ENCODE measurements at regions not wholly inside any gene's neighbourhood (a gene's known extent, or its start where the extent isn't known, plus 50 kb on each side); places are given as distances from the start of the nearest gene placed in this dataset.

DNA sequence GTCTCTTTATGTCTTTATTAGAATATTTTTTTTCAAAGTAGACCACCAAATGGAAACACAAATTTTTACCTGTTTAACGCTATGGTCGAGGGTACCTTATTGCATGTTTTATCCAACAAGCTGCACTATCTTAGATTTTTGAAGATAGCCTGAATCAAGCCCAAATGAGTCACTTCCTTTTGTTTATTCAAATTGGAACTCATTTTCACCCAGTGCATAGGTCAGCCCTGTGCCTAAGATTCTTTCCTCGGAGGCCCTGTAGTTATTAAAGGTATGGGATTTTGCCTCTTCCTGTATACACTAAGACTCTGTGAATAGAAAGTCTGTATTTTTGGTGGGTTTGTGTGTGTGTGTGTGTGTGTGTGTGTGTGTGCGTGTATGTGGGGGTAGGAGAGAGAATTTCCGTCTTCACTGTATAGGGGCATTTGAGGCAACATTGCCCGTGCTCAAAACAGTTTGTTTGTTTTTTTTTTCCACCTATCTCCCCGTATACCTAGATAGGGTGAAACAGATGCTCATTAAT is 358.0 kb upstream of the CADM2 start:
- Histone ChIP-seq H2AFZ (ENCODE audit: low read length) (no peak overlapping the region), H3K4ac (replicated peaks; ENCODE audit: insufficient read length, low read depth, low read length) (no peak overlapping the region), H2BK120ac (replicated peaks; ENCODE audit: low read depth, low read length) (no peak overlapping the region), H3K4me3 (ENCODE audit: extremely low read depth in 1 of 4, insufficient read depth in 2 of 4, low read depth in 3 of 4, low read length in 4 of 4) (no peak overlapping the region; a peak in 1 of 8 replicates), H3K18ac (ENCODE audit: extremely low read depth, low read length) (no peak overlapping the region), H3K9ac (replicated peaks in 1 of 4; ENCODE audit: extremely low read depth in 1 of 4, low read depth in 3 of 4, low read length in 3 of 4) (no peak overlapping the region), H4K20me1 (replicated peaks in 1 of 2; ENCODE audit: control insufficient read depth in 1 of 2, insufficient read depth in 2 of 2, low read length in 2 of 2) (no peaks in the 10 kb centered on the region), H3K23ac (ENCODE audit: insufficient read length) (no peak overlapping the region), H3K27me3 (replicated peaks in 1 of 4; ENCODE audit: control insufficient read depth in 3 of 4, extremely low read depth in 1 of 4, insufficient read depth in 3 of 4, low read length in 3 of 4) (no peaks in the 10 kb centered on the region), H3K4me1 (replicated peaks in 1 of 4; ENCODE audit: control insufficient read depth in 3 of 4, insufficient read depth in 4 of 4, low read length in 3 of 4) (no peaks in the 10 kb centered on the region; a peak in 1 of 7 replicates), H3K36me3 (ENCODE audit: control insufficient read depth in 2 of 4, insufficient read depth in 4 of 4, low read length in 3 of 4) (no peaks in the 10 kb centered on the region), H3K14ac (ENCODE audit: insufficient read length) (no peak overlapping the region), H2BK5ac (ENCODE audit: low read depth, low read length) (no peak overlapping the region), H3K27ac (ENCODE audit: low read depth, low read length) (no peak overlapping the region), H4K5ac (ENCODE audit: insufficient read length, low read depth, low read length) (no peak overlapping the region), H4K91ac (replicated peaks; ENCODE audit: insufficient read length, low read length) (no peak overlapping the region), H2BK15ac (ENCODE audit: low read length) (no peak overlapping the region), H3K9me3 (ENCODE audit: insufficient read depth in 2 of 2, low read depth in 1 of 2, low read length in 1 of 2) (no peaks in the 10 kb centered on the region), H3K4me2 (ENCODE audit: insufficient read depth in 1 of 2, low read depth in 2 of 2, low read length in 2 of 2) (peak overlapping the region; percentile 29 to 56; a peak in 1 of 4 replicates), H3K56ac (replicated peaks; ENCODE audit: insufficient read length, low read depth, low read length) (no peak overlapping the region), H3K79me1 (ENCODE audit: low read depth, low read length) (no peaks in the 10 kb centered on the region), H4K8ac (ENCODE audit: extremely low read depth, insufficient read depth, low read length) (no peak overlapping the region), H2BK20ac (ENCODE audit: low read length) (no peak overlapping the region), H2BK12ac (ENCODE audit: low read depth, low read length) (no peak overlapping the region), H2AK5ac (ENCODE audit: low read depth, low read length) (no peak overlapping the region), H3K79me2 (ENCODE audit: control insufficient read depth in 1 of 2, insufficient read depth in 2 of 2, low read length in 2 of 2) (no peaks in the 10 kb centered on the region), H3K23me2 (ENCODE audit: low read depth, low read length) (no peaks in the 10 kb centered on the region; the same call in 1 of the 2 replicates)
- POLR2A ChIA-PET (ENCODE audit: partially characterized antibody): no interaction called here
- TF ChIP-seq SUZ12 (IDR thresholded peaks at IDR 0.05; ENCODE audit: low read length): no peak
- TF ChIP-seq HDAC6 (IDR thresholded peaks at IDR 0.05; ENCODE audit: low read depth, low read length): no peak
- no peak for TF ChIP-seq SP2 (IDR thresholded peaks at IDR 0.05; ENCODE audit: low read length)
- no peak for TF ChIP-seq SP1 (IDR thresholded peaks at IDR 0.05; ENCODE audit: low read depth, low read length)
- TF ChIP-seq MAFK (IDR thresholded peaks at IDR 0.05; ENCODE audit: low read depth, low read length): no peak
- no peak for TF ChIP-seq TBP (IDR thresholded peaks at IDR 0.05; ENCODE audit: low read depth, low read length)
- TF ChIP-seq ASH2L (IDR thresholded peaks at IDR 0.05; ENCODE audit: low read length): no peak
- no peak for TF ChIP-seq CBX8 (IDR thresholded peaks at IDR 0.05; ENCODE audit: borderline replicate concordance, low read depth, low read length)
- no peak for TF ChIP-seq KDM1A (IDR thresholded peaks at IDR 0.05; ENCODE audit: borderline replicate concordance, low read length)
- TF ChIP-seq CREB1 (IDR thresholded peaks at IDR 0.05): no peak
- no peak for TF ChIP-seq SRF (IDR thresholded peaks at IDR 0.05; ENCODE audit: low read depth, low read length)
- no peak for TF ChIP-seq FOSL1 (IDR thresholded peaks at IDR 0.05; ENCODE audit: insufficient read depth, low read depth, low read length)
- no peak for TF ChIP-seq POU5F1 (IDR thresholded peaks at IDR 0.05; ENCODE audit: low read depth, low read length)
- no peak for TF ChIP-seq RAD21 (IDR thresholded peaks at IDR 0.05 in 1 of 2, conservative IDR thresholded peaks at IDR 0.05 in 1 of 2; ENCODE audit: low read depth in 2 of 2, low read length in 2 of 2)
- no peak for TF ChIP-seq JUN (IDR thresholded peaks at IDR 0.05; ENCODE audit: low read depth, low read length)
- no peak for TF ChIP-seq GTF2F1 (IDR thresholded peaks at IDR 0.05; ENCODE audit: borderline replicate concordance, low read depth, low read length)
- no peak for FAIRE-seq
- CTCF ChIA-PET (ENCODE audit: partially characterized antibody): no interaction called here
- no peak for DNase-seq (ENCODE audit: low read depth in 1 of 2, low spot score in 2 of 2)
- 73% methylated on average over 7 of the region's 7 CpGs; no CpG with 5 or more reads in 1 of the 2 experiments for WGBS, 2 experiments (ENCODE audit: extremely low coverage in 1 of 2, insufficient coverage in 1 of 2, insufficient read length in 1 of 2, insufficient replicate concordance in 2 of 2, low coverage in 1 of 2, low lambda C conversion rate in 2 of 2, missing lambda C conversion rate in 1 of 2)
